ENCODE measurements at regions not wholly inside any gene's neighbourhood (a gene's known extent, or its start where the extent isn't known, plus 50 kb on each side); places are given as distances from the start of the nearest gene placed in this dataset.

DNA sequence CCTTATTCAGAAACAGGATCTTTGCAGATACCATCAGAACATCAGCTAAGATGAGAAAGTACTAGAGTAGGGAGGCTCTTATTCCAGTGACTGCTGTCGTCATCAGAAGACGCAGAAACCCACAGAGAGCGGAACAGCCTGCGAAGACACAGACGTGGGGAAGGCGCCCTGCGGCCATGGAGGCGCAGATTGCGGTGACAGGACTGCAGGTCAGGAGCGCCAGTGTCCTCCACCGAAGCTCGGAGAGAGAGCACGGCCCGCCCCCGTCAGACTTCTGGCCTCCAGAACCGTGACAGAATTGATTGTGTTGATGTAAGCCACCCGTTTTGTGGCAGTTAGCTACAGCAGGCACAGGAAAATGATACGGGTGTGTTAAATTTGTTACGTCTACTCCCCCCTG, 275.5 kb downstream of the EFNB2 start:
- Histone ChIP-seq H3K4me3 (no peak overlapping the region), H3K27me3 (no peaks in the 10 kb centered on the region), H3K27ac (no peak overlapping the region), H3K4me1 (no peaks in the 10 kb centered on the region), H3K36me3 (no peaks in the 10 kb centered on the region), H3K9me3 (no peaks in the 10 kb centered on the region)
- intact Hi-C loops (cut with DNase I): no loop called here
- WGBS (ENCODE audit: insufficient coverage, low coverage, low lambda C conversion rate, missing lambda C conversion rate): 60% methylated on average over 7 of the region's 19 CpGs
- DNase-seq (no peak), ATAC-seq (no peak)
- TF ChIP-seq POLR2A (IDR thresholded peaks at IDR 0.05): no peak
- TF ChIP-seq, protein P1, sequence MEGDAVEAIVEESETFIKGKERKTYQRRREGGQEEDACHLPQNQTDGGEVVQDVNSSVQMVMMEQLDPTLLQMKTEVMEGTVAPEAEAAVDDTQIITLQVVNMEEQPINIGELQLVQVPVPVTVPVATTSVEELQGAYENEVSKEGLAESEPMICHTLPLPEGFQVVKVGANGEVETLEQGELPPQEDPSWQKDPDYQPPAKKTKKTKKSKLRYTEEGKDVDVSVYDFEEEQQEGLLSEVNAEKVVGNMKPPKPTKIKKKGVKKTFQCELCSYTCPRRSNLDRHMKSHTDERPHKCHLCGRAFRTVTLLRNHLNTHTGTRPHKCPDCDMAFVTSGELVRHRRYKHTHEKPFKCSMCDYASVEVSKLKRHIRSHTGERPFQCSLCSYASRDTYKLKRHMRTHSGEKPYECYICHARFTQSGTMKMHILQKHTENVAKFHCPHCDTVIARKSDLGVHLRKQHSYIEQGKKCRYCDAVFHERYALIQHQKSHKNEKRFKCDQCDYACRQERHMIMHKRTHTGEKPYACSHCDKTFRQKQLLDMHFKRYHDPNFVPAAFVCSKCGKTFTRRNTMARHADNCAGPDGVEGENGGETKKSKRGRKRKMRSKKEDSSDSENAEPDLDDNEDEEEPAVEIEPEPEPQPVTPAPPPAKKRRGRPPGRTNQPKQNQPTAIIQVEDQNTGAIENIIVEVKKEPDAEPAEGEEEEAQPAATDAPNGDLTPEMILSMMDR (IDR thresholded peaks at IDR 0.05): no peak

DNA sequence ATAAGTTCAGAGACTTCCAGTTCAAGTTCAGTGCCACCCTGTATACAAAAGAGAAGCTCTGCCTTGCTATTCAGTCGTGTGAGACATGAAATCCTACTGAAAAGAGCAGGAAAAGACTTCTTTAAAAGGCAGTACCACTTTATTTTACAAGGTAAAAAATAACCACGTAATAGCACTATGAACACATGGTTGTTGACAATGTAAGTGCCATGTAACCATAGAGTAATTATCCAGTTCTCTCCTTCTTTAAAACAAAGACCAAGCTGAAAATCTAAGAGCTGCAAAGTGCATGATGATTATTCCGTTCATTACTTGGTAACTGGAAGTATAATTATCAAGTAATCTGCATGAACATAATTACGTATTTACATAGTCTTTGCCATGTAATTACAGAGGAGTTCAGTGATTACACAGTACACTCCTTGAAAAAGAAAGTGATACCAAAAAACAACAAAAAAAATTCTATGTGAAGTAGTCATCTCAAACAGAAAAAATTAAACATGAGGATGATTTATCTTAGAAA, 288.7 kb downstream of the EFNB2 start:
- intact Hi-C loops (cut with DNase I): no loop called here
- no peak for DNase-seq
- Histone ChIP-seq H3K4me3 (no peak overlapping the region), H3K9me3 (no peaks in the 10 kb centered on the region), H3K27me3 (no peaks in the 10 kb centered on the region), H3K4me1 (no peaks in the 10 kb centered on the region), H3K36me3 (no peaks in the 10 kb centered on the region), H3K27ac (no peak overlapping the region)
- no peak for ATAC-seq
- TF ChIP-seq, protein P1 (IDR thresholded peaks at IDR 0.05): no peak
- no peak for TF ChIP-seq POLR2A (IDR thresholded peaks at IDR 0.05)
- 27% methylated on average over 4 of the region's 4 CpGs for WGBS (ENCODE audit: insufficient coverage, low coverage, low lambda C conversion rate, missing lambda C conversion rate)

DNA sequence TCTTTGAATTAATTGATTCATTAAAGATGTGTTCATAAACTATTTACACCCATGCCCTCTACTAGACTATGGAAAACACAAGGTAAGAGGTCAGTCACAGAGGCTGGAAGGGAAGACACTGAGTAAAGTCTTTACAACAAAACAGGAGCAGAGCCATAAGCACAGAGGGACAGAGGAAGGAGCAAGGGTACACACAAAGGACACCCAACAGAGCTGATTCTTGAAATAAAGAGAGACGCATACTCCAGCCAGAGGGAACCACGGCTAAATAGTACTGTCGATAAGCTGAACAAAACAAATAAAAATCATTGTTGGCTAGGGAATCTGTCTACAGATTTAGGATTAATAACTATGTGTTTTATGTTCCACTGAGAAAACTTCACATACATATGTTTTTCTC, 289.2 kb downstream of the EFNB2 start:
- Histone ChIP-seq H3K27ac (no peak overlapping the region), H3K9me3 (no peaks in the 10 kb centered on the region), H3K4me3 (no peak overlapping the region), H3K27me3 (no peaks in the 10 kb centered on the region), H3K36me3 (no peaks in the 10 kb centered on the region), H3K4me1 (no peaks in the 10 kb centered on the region)
- DNase-seq: no peak
- no peak for ATAC-seq
- TF ChIP-seq POLR2A (IDR thresholded peaks at IDR 0.05): no peak
- TF ChIP-seq, protein P1 (IDR thresholded peaks at IDR 0.05): no peak
- intact Hi-C loops (cut with DNase I): no loop called here
- WGBS (ENCODE audit: insufficient coverage, low coverage, low lambda C conversion rate, missing lambda C conversion rate): 76% methylated on average over 3 of the region's 3 CpGs

GRCh38 chr13:106243011-106243565, 292.4 kb downstream of the EFNB2 start:
- Histone ChIP-seq H3K36me3 (no peaks in the 10 kb centered on the region), H3K9me3 (no peaks in the 10 kb centered on the region), H3K4me1 (no peaks in the 10 kb centered on the region), H3K4me3 (no peak overlapping the region), H3K27ac (no peak overlapping the region), H3K27me3 (no peaks in the 10 kb centered on the region)
- DNase-seq (no peak), ATAC-seq (no peak)
- intact Hi-C loops (cut with DNase I): no loop called here
- TF ChIP-seq POLR2A (IDR thresholded peaks at IDR 0.05): no peak
- TF ChIP-seq, protein P1 (IDR thresholded peaks at IDR 0.05): no peak
- 57% methylated on average over 6 of the region's 6 CpGs for WGBS (ENCODE audit: insufficient coverage, low coverage, low lambda C conversion rate, missing lambda C conversion rate)

Data from right lobe of liver (tissue), 6 donors.